ENCODE measurements at regions not wholly inside any gene's neighbourhood (a gene's known extent, or its start where the extent isn't known, plus 50 kb on each side); places are given as distances from the start of the nearest gene placed in this dataset.

- Mint-ChIP-seq H3K36me3 (no peaks in the 10 kb centered on the region), H3K27me3 (no peaks in the 10 kb centered on the region), H3K9me3 (no peaks in the 10 kb centered on the region), H3K27ac (no peak overlapping the region), H3K4me3 (no peak overlapping the region), H3K4me1 (ENCODE audit: unreplicated experiment) (no peaks in the 10 kb centered on the region)
- no peak for DNase-seq (ENCODE audit: extremely low spot score, unreplicated experiment)
- TF ChIP-seq CTCF (conservative IDR thresholded peaks at IDR 0.05) = no peak
Observed at GRCh38 chr12:29899212-29899931, 115.6 kb upstream of the TMTC1 start.

- no peaks in the 10 kb centered on the region for H3K9me3 Mint-ChIP-seq
- no peaks in the 10 kb centered on the region for H3K36me3 Mint-ChIP-seq
- no peak overlapping the region for H3K4me3 Mint-ChIP-seq
- no peak for DNase-seq (ENCODE audit: extremely low spot score, unreplicated experiment)
- no peak for TF ChIP-seq CTCF (conservative IDR thresholded peaks at IDR 0.05)
- no peaks in the 10 kb centered on the region for H3K4me1 Mint-ChIP-seq (ENCODE audit: unreplicated experiment)
- H3K27me3 Mint-ChIP-seq = no peaks in the 10 kb centered on the region
- H3K27ac Mint-ChIP-seq = no peak overlapping the region
Observed at GRCh38 chr12:29895966-29896365, 112.2 kb upstream of the TMTC1 start.

- H3K9me3 Mint-ChIP-seq = peaks cover 11% of the 10 kb centered on the region
- H3K4me3 Mint-ChIP-seq = no peak overlapping the region
- DNase-seq (ENCODE audit: extremely low spot score, unreplicated experiment) = no peak
- no peaks in the 10 kb centered on the region for H3K36me3 Mint-ChIP-seq
- no peak overlapping the region for H3K27ac Mint-ChIP-seq
- H3K4me1 Mint-ChIP-seq (ENCODE audit: unreplicated experiment) = no peaks in the 10 kb centered on the region
- no peaks in the 10 kb centered on the region for H3K27me3 Mint-ChIP-seq
- TF ChIP-seq CTCF (conservative IDR thresholded peaks at IDR 0.05) = no peak
Observed at GRCh38 chr12:29893002-29893401, 109.3 kb upstream of the TMTC1 start.

GRCh38 chr12:29891792-29892191 lies 108.0 kb upstream of the TMTC1 start:
- Mint-ChIP-seq H3K4me3 (no peak overlapping the region), H3K4me1 (ENCODE audit: unreplicated experiment) (no peaks in the 10 kb centered on the region), H3K36me3 (no peaks in the 10 kb centered on the region), H3K9me3 (peaks cover 15% of the 10 kb centered on the region), H3K27ac (no peak overlapping the region), H3K27me3 (no peaks in the 10 kb centered on the region)
- TF ChIP-seq CTCF (conservative IDR thresholded peaks at IDR 0.05) = no peak
- DNase-seq (ENCODE audit: extremely low spot score, unreplicated experiment) = no peak

- peak; percentile 69 for TF ChIP-seq CTCF (conservative IDR thresholded peaks at IDR 0.05)
- H3K9me3 Mint-ChIP-seq = peaks cover 21% of the 10 kb centered on the region
- no peaks in the 10 kb centered on the region for H3K4me1 Mint-ChIP-seq (ENCODE audit: unreplicated experiment)
- H3K4me3 Mint-ChIP-seq = no peak overlapping the region
- no peak overlapping the region for H3K27ac Mint-ChIP-seq
- DNase-seq (ENCODE audit: extremely low spot score, unreplicated experiment) = no peak
- H3K27me3 Mint-ChIP-seq = no peaks in the 10 kb centered on the region
- H3K36me3 Mint-ChIP-seq = peaks cover 3% of the 10 kb centered on the region
Observed at GRCh38 chr12:29889737-29890136, 106.0 kb upstream of the TMTC1 start.
